ENCODE measurements at regions not wholly inside any gene's neighbourhood (a gene's known extent, or its start where the extent isn't known, plus 50 kb on each side); places are given as distances from the start of the nearest gene placed in this dataset.

GRCh38 chr10:108913300-108913699 lies 1010.0 kb downstream of the XPNPEP1 start:
- Mint-ChIP-seq H3K27ac (ENCODE audit: unreplicated experiment) (no peak overlapping the region), H3K27me3 (ENCODE audit: insufficient read depth, unreplicated experiment) (peaks cover 3% of the 10 kb centered on the region), H3K4me3 (ENCODE audit: unreplicated experiment) (no peak overlapping the region), H3K9me3 (ENCODE audit: unreplicated experiment) (no peaks in the 10 kb centered on the region), H3K4me1 (ENCODE audit: low read depth, unreplicated experiment) (no peaks in the 10 kb centered on the region), H3K36me3 (ENCODE audit: insufficient read depth, unreplicated experiment) (no peaks in the 10 kb centered on the region)
- DNase-seq: no peak
- no peak for TF ChIP-seq CTCF (IDR thresholded peaks at IDR 0.05; ENCODE audit: insufficient read depth in 1 of 2, low read depth in 1 of 2, low read length in 1 of 2, severe bottlenecking in 1 of 2, unreplicated experiment in 1 of 2)
- Histone ChIP-seq H3K36me3 (ENCODE audit: control insufficient read depth, insufficient read depth, low read length) (no peaks in the 10 kb centered on the region), H3K9me3 (no peaks in the 10 kb centered on the region), H3K27me3 (replicated peaks; ENCODE audit: control insufficient read depth, insufficient read depth, low read length) (no peaks in the 10 kb centered on the region), H3K4me1 (no peaks in the 10 kb centered on the region), H3K4me3 (ENCODE audit: low read depth, low read length) (no peak overlapping the region)
- intact Hi-C loops (cut with micrococcal nuclease; ENCODE audit: unreplicated experiment): no loop called here
- no TSS peak for BruUV-seq (replicated peaks)
- ChIA-PET CTCF (no interaction called here), POLR2A (no interaction called here)

- no peak for TF ChIP-seq CTCF (IDR thresholded peaks at IDR 0.05; ENCODE audit: insufficient read depth in 1 of 2, low read depth in 1 of 2, low read length in 1 of 2, severe bottlenecking in 1 of 2, unreplicated experiment in 1 of 2)
- Histone ChIP-seq H3K4me1 (no peaks in the 10 kb centered on the region), H3K4me3 (ENCODE audit: low read depth, low read length) (no peak overlapping the region), H3K9me3 (no peaks in the 10 kb centered on the region), H3K27me3 (replicated peaks; ENCODE audit: control insufficient read depth, insufficient read depth, low read length) (no peaks in the 10 kb centered on the region), H3K36me3 (ENCODE audit: control insufficient read depth, insufficient read depth, low read length) (no peaks in the 10 kb centered on the region)
- POLR2A ChIA-PET: no interaction called here
- intact Hi-C loops (cut with micrococcal nuclease; ENCODE audit: unreplicated experiment): no loop called here
- BruUV-seq (replicated peaks): no TSS peak
- DNase-seq: peak in 1 of 2 experiments; percentile 34
- CTCF ChIA-PET: no interaction called here
- no peaks in the 10 kb centered on the region for H3K36me3 Mint-ChIP-seq (ENCODE audit: insufficient read depth, unreplicated experiment)
- H3K4me1 Mint-ChIP-seq (ENCODE audit: low read depth, unreplicated experiment): no peaks in the 10 kb centered on the region
- H3K27me3 Mint-ChIP-seq (ENCODE audit: insufficient read depth, unreplicated experiment): peaks cover 3% of the 10 kb centered on the region
- no peaks in the 10 kb centered on the region for H3K9me3 Mint-ChIP-seq (ENCODE audit: unreplicated experiment)
- H3K4me3 Mint-ChIP-seq (ENCODE audit: unreplicated experiment): no peak overlapping the region
- no peak overlapping the region for H3K27ac Mint-ChIP-seq (ENCODE audit: unreplicated experiment)
Observed at GRCh38 chr10:108911814-108912541, 1011.3 kb downstream of the XPNPEP1 start.

- BruUV-seq (replicated peaks): no TSS peak
- H3K9me3 Mint-ChIP-seq (ENCODE audit: unreplicated experiment): no peaks in the 10 kb centered on the region
- TF ChIP-seq CTCF (IDR thresholded peaks at IDR 0.05; ENCODE audit: insufficient read depth in 1 of 2, low read depth in 1 of 2, low read length in 1 of 2, severe bottlenecking in 1 of 2, unreplicated experiment in 1 of 2): no peak
- no peaks in the 10 kb centered on the region for H3K4me1 Mint-ChIP-seq (ENCODE audit: low read depth, unreplicated experiment)
- no peaks in the 10 kb centered on the region for H3K4me1 ChIP-seq
- ChIA-PET POLR2A (no interaction called here), CTCF (no interaction called here)
- H3K4me3 Mint-ChIP-seq (ENCODE audit: unreplicated experiment): no peak overlapping the region
- no peak for DNase-seq
- H3K27me3 ChIP-seq (replicated peaks; ENCODE audit: control insufficient read depth, insufficient read depth, low read length): no peaks in the 10 kb centered on the region
- H3K4me3 ChIP-seq (ENCODE audit: low read depth, low read length): no peak overlapping the region
- H3K36me3 ChIP-seq (ENCODE audit: control insufficient read depth, insufficient read depth, low read length): no peaks in the 10 kb centered on the region
- no peak overlapping the region for H3K27ac Mint-ChIP-seq (ENCODE audit: unreplicated experiment)
- H3K36me3 Mint-ChIP-seq (ENCODE audit: insufficient read depth, unreplicated experiment): no peaks in the 10 kb centered on the region
- no peaks in the 10 kb centered on the region for H3K9me3 ChIP-seq
- peaks cover 3% of the 10 kb centered on the region for H3K27me3 Mint-ChIP-seq (ENCODE audit: insufficient read depth, unreplicated experiment)
- intact Hi-C loops (cut with micrococcal nuclease; ENCODE audit: unreplicated experiment): no loop called here
Observed at GRCh38 chr10:108908096-108908495, 1015.2 kb downstream of the XPNPEP1 start.
